Hematopoietic multipotent progenitor cell treated with erythropoietin and hydrocortisone succinate and interleukin-3 and kit ligand, for 8 days (in vitro differentiated cells): ENCODE measurements at regions not wholly inside any gene's neighbourhood (a gene's known extent, or its start where the extent isn't known, plus 50 kb on each side); places are given as distances from the start of the nearest gene placed in this dataset.
A peak's percentile ranks its signal among the peaks of the same experiment; 100 is the strongest.
"Not testable (repeated sequence)": the region's sequence is repeated elsewhere in the genome, so short reads cannot be mapped to it uniquely, and the experiment has no call there.

Experiments used
- DNase-seq: peaks from one replicate; pipeline ENCODE4 v3.0.0-alpha.2; 2015

DNA sequence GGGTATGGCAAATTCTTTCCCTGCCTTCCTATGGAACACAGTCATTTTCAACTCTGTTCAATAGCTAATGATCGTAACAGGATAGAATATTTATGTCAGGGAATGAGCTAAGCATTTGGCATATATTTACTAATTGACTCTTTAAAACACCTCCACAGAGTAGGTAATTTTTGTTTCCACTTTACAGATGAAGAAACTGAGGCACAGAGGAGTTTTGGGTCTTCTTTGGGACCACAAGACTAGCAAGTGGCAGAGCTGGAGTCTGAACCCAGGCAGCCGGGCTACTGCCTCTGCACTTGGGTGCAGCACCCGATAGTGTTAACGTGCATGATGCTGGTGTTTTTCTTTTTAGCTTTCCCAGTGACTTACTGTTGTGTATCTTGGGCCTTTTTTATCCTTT is 384.0 kb downstream of the SFMBT2 start:
- no peak for DNase-seq

DNA sequence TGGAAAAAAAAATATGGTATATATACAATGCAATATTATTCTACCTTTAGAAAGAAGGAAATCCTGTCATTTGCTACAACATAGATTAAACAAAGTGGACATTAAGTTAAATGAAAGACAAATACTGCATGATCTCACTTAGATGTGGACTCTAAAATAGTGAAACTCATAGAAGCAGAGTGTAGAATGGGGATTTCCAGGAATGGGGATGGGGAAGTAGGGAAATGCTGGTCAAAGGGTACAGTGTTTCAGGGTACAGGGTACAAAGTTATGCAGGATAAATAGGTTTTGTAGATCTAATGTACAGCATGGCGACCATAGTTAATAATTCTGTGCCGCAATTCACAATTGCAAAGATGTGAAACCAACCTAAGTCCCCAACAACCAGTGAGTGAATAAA is 385.5 kb downstream of the SFMBT2 start:
- no peak for DNase-seq

DNA sequence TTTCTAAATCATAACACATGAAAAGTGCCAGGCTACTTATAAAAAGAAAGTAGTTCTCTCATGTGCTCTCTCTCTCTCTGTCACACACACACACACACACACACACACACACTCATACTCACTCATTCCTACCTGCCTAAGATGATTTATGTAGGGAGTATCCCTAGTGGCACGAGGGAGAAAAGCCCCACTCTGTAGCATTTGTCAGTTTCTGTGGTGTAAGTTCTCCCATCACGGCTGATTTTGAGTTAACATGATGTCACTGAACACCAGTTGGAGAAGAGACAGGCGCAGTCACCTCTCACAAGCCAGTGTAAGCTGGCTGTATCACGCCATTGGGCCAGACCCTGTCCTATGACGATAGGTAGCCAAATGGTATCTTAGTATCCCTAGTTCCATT is 395.4 kb downstream of the SFMBT2 start:
- DNase-seq = no peak

DNA sequence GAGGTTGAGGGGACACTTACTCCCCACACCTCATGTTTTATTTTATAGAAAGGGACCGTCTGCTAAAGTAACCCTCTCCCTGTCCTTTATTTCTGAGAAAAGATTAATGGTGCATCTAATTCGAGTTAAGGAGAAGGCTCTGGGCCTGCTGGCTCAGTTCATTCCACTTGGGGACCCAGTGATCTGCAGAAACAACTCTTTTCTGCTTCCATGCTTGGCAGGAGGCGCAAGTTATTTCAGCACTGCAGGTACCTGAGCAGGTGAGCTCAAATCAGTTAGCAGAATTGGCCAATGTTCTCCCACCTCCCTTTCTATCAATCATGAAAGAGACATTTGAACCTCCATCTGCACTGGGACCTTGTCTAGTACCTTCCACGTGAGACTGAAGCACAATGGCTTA is 396.1 kb downstream of the SFMBT2 start:
- DNase-seq = no peak

DNA sequence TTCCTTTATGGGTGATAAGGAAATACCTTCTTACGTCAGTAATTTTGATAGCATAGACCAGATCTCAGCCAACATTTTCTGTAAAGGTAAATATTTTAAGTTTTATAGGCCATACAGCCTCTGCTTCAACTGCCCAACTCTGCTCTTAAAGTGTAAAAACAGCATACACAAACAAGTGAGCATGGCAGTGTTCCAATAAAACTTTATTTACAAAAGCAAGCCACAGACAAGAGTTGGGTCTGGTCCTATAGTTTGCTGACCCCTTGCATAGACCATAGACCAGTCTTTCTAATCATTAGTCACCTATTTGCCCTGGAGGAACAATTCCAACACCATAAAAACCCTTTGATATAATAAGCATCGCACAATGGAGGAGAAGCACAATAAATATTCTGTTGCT is 398.8 kb downstream of the SFMBT2 start:
- DNase-seq = no peak

DNA sequence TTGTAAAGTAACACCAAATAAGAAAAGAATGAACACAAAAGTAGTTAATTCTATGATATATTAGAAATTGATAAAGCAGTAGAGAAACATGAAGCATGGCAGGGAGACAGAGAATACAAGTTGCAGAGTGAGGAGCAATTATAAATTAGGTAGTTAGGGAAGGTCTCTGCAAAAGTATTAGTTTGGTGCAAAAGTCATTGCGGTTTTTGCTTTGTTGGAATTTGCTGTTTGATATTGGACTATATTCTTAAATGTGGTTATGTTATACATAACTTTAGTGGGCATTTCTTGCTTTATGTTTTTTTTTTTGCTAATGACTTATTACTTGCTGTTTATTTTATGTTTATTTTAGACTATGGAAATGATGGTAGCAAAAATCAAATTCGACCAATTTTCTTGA is 402.2 kb downstream of the SFMBT2 start:
- no peak for DNase-seq

DNA sequence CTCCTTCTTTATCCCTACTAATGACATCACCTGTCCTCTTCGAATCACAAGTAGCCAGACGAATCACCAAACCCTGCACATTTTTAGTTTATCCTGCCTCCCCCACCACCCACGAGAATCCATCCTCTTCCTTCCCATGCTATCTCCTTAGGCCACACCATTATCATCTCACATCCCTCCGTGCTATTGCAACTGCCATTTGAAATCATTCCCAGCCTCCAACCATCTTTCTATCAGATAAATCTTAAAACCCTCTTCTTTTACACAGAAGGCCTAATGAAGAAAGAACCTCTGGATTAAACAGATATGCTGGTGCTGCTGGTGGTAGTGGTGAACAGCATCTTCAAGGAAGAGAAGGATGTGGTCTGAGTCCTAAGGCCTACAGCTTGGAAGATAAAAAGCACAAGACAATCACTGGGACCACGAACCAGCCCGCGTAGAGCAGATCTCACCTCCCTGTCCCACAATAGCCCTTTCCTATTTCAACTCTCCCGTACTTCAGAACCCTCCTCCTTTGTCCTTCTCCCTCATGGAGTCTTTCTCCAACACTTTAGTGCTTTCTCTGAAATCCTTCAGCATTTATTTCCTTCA is 403.1 kb downstream of the SFMBT2 start:
- DNase-seq = peak; percentile 38

DNA sequence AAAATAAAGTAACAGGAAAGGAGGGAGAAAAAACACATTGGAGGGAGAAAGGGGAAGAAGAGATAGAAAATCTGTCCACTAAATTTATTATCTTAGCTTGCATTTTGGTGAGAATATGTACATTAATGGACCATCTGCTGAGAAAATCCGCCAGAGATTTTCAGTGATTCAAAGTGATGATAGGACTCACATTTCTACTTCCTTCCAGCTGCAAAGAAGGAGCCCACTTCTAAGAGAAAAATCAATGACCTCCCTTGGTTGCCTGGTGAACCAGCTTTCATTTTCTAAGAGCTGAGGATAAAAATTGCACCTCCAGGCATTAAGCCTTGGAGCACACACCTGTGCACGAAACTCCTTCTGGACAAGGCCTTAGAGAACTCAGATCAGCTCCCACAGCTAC is 404.3 kb downstream of the SFMBT2 start:
- DNase-seq = no peak

DNA sequence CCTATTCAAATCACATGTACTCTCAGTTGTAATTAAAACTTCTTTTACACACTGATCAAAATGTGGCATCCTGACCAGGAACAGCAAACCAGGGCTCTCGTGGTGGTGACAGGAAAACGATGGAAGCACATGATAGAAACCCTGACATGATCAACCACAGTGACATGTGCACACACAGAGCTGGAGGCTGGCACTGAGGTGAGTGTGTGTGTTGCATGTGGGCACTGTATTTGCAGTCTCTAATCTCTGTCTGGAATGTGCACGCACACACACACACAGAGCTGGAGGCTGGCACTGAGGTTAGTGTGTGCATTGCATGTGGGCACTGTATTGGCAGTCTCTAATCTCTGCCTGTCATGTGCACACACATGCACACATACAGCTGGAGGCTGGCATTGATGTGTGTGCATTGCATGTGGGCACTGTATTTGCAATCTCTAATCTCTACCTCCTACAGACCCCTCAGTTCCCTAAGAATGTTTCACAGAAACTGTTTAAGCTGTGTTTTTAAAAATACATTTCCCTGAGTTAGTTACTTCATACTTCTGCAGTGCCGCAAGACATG is 406.9 kb downstream of the SFMBT2 start:
- DNase-seq = peak; percentile 14

DNA sequence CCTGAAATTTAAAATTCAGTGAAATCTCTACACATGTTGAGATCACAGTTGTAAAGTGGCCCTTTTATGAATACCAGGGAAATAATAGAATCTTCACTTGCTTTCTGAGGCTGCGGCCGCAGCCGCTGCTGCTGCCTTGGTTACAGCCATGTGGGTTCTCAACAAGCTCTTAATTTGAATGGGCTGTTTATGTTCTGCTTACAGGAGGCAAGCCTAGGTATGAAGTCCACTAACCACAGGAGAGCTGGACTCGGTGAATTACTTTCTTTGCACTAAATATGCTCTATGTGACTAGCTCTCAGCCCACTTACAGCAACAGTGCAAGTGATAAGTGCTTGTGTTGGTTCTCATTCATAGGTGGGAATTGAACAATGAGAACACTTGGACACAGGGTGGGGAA is 410.8 kb downstream of the SFMBT2 start:
- no peak for DNase-seq

DNA sequence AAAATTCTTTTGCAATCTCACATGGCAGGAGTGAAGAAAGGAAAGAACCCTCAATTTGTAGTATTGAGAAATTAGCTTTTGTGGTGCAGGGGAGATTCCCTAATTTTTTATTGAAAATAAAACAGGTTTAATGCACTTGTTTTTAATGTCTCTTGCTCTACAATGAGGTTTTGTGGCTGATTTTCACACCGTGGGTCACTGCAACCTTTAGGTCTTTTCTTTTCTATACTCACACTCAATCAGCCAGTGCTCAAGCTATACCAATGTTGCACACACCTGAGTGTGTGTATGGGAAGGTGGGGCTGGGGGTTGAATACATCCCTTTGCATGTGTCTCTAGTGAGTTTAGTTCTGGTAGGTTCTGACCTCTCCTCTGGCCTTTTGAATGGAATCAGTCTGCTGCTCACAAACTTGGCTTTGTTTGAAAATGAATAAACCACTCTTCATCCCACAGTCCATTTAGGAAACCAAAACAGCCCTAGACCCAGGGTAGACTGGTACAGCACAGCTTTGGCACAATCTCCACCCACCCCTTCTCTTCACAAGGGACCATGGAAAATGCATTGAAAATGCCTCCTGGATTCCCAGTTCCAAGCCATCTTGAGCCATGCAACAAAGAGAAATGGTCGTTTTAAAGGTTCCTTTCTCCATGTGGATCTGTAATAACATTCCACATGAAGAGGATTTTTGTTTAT is 411.5 kb downstream of the SFMBT2 start:
- DNase-seq = no peak

DNA sequence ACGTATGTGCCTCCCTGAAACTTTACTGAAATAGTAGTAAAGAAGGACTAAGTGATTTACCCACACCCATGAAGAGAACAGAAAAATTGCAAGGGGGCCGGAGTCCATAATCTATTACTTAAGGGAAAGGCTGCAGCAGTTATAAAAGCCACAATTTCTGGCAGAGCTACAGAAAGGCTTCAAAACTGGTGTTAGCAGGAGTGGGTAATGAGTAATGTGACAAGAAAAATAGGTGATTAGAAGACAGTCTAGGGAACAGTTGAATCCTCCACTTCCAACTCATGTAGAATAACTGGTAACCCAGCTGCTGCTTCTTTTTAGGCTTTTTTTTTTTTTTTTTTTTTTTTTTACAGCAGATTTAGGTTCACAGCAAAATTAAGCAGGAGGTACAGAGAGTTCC is 413.3 kb downstream of the SFMBT2 start:
- no peak for DNase-seq

DNA sequence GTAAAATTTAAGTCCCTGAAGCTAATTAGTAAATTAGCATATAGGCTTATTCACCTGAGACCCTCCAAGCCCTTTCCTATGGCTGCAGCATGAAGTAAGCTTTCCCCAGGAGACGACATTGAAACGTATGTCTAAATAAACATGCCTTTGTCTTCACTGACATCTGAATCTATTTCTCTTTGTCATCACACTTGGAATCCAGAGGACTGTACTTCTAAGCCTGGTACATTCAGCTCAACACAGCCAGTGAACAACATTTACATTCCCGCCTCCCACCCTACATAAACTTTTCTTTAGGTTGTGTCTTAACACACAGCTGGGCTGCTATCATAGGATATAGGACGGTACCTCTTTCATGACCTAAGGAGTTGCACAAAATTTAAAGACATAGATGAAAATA is 414.4 kb downstream of the SFMBT2 start:
- DNase-seq = no peak

DNA sequence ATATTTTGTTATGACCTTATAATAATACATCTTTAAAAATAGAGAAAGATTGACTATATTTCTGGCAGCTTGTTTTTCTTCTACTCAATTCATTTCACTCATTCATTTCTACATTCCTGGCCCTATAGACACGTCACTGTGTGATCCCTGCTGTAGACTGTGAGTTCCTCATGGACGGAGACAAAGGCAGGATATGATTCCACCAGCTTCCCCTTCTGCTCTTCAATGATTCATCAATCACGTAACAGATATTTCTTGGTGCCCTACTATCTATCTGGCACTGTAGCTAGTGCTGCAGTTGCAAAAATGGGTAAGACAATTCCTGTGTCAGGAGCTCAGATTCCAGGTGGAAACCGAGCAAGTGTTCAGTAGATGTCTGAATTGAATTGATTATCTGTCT is 415.0 kb downstream of the SFMBT2 start:
- no peak for DNase-seq

DNA sequence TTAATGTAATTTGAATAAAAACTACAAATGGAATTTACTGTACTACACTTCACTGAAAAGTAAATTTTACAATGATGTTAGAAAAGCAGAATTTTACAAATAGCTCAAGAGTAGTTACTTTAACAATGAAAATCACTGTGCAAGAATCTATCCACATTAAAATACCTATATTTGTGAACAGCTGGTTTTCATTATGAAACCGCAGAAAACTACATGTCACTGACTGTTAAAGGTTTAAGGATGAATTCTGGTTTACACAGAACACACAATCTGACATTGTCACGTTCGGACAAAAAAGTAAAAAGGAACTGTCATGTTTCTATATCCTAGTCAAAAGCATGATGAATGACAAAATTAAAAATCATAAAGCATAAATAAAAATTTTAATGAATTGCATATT is 415.3 kb upstream of the PRKCQ start:
- DNase-seq = no peak

DNA sequence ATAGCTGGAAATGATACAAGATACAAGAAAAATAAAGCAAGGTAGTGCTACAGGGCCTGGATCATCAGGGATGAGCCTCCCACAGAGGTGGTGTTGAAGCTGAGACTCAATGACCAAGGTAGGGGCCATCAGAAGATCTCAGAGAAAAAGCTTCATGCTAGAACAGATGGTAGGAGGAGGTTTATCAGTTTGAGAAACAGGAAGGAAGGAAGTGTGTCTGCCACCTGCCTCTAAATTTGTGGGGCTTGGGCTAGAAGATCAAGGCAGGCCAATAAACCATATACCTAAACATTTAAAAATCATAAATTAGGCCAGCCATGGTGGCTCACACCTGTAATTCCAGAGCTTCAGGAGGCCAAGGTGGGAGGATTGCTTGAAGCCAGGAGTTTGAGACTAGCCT is 410.8 kb upstream of the PRKCQ start:
- DNase-seq = no peak

DNA sequence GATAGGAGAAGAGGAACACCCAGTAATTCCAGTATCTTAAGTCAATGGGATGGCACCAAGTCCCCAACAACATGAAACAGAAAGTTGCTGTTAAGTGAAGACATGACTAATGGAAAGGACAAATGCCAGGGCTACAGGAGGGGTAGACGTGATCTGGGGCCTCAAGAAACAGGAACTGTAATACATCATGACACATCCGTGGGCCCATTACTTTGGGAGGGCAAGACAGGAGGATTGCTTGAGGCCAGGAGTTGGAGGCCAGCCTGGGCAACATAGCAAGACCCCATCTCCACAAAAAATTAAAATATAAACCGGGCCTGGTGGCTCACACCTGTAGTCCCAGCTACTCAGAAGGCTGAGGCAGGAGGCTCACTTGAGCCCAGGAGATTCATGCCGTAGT is 408.6 kb upstream of the PRKCQ start:
- DNase-seq = no peak

DNA sequence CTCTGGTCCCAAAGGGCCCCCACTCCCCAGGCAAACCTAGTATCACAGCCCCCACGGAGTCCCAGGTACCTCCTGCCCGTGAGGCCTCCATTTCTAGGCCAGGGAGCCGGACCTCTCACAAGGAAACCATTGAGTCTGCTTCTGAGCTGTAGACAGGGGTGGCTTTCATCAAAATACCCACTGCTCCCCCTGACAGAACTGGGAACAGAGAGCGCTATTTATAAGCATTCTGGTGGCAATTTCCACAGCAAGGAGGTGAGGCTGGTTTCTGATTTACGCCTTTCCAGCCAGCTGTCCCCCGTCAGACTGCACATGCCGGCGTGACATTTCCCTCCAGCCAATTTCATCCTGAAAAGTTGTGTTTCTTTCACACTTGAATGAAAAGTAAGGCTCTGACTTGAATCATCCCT is 407.5 kb upstream of the PRKCQ start:
- DNase-seq = no peak

DNA sequence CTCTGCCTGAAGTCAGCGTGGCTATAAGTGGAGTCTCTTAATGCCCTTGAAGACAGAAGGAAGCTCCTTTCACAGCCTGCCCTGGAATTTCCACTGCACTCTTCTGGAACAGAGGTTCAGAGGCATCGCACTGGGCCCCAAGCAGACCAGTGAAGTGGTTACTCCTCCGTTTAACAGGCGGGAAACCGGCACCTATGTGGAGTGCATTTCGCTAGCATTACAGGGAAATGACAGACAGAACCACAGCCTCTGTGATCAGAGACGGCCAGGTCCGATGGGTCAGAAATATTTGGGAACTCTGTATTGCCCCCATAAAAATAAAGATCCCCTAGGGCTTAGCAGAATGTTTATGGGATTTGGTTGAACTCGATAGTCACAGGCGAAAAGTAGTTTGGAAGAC is 406.9 kb upstream of the PRKCQ start:
- DNase-seq = no peak

DNA sequence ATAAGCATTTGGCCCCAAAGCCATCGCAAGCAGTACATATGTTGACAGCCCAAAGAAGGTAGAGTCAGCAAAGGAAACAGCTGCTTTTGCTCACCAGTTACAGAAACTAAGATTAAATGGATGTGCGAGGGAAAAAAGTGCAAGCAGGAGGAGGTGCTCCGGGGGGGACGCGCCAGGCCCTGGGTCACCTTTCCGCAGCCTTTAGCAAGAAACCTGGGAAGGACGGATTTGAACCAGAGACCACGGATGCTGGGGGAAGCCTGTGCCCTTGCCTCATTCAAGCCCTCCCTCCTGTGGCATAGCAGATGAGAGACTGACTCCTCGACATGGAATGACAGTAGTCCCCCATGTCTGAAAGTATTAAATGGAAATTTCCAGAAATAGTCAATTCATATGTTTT is 405.6 kb upstream of the PRKCQ start:
- DNase-seq = no peak

DNA sequence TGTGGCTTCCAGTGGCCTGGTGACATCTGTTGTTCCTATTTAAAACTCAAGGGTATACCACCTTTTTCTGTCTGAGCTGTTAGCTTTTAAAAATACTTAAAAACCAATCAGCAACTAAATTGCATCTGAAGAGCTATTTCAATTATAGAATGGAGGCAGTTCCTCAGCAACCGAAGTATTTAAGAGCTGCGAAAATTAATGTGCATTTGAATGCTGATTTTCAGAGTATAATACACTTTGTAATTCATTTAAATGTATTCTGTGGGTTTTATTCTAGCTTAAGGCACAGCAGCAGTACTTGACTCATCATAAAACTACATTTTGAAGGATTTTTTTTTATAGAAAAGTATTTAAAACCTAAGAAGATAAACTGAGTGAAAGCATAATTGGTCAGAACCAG is 404.9 kb upstream of the PRKCQ start:
- no peak for DNase-seq

DNA sequence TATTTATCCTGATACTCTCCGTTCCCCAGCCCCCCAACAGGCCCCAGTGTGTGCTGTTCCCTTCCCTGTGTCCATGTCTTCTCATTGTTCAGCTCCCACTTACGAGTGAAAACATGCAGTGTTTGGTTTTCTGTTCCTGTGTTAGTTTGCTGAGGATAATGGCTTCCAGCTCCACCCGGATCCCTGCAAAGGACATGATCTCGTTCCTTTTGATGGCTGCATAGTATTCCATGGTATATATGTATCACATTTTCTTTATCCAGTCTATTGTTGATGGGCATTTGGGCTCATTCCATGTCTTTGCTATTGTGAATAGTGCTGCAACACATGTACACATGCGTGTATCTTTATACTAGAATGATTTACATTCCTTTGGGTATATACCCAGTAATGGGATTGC is 403.9 kb upstream of the PRKCQ start:
- DNase-seq = not testable (repeated sequence)

DNA sequence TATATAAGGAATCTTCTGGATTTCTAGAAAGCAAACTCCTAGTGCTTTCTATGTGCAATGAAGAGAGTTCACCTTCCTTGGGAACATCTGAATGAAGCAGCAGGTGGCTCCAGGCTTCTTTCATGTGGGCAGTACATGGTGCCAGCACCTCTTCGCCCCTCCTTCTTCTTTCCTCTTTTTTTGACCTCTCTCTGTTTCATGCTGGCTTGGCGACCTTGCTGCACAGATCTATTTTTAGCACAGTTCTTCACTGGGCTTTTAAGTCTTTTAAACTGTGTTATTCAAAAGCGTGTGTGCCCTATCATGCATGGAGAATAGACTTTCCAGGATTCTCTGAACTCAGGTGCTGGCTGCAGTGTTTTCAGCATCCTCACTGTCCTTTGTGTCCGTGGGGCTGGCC is 400.3 kb upstream of the PRKCQ start:
- DNase-seq = no peak

DNA sequence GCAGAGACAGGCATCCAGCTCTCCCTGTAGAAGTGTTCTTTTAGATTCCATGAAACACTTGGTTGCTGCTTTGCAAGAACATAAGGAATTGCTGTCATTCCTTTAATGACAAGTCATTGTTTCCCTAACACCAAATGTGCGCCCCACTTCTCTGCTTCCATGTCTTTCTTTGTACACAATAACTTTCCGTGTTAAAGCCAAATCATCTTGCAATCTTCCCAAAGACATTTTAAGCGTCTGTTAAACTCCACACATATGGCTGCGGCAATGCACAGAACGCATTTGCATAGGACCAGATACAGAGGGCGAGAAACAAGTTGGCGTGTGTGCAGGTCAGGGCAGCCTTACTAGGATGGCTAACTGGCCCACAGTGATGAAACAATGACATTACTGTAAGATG is 399.3 kb upstream of the PRKCQ start:
- DNase-seq = no peak

DNA sequence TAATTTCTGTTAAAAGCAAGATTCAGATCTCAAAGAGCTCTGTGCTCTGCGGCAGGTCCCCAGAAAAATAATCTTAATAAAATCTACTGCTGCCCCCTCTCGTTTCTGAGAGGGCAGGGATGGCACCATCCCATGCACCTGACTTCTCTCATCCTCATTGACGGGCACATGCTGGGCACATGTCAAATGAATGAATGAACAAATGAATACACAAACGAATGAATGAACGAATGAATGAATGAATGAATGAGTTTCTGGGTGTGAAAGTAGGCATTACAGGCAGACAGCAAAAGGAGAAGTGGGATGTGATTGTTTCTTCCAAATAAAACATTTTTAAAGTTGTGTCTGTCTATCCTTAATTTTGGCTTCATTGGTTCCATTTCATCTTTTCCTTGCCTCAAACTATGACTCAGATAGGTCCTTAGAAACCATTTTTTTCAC is 398.1 kb upstream of the PRKCQ start:
- DNase-seq = no peak
